GM21786 (cell line): ENCODE measurements at regions not wholly inside any gene's neighbourhood (a gene's known extent, or its start where the extent isn't known, plus 50 kb on each side); places are given as distances from the start of the nearest gene placed in this dataset.

Source experiments
- ATAC-seq: cut with Tn5 transposase; IDR thresholded peaks from one replicate; pipeline ENCODE4 v1.9.1; 2021; ENCODE audit not compliant: unreplicated experiment

- no peak for ATAC-seq
These were observed 422.2 kb downstream of the XIRP2 start for GRCh38 chr2:167310442-167310841.
